ENCODE measurements at regions not wholly inside any gene's neighbourhood (a gene's known extent, or its start where the extent isn't known, plus 50 kb on each side); places are given as distances from the start of the nearest gene placed in this dataset.

- DNase-seq (ENCODE audit: low spot score) = no peak
- in situ Hi-C loops (cut with MboI; ENCODE audit: low pct_unique_long_range_greater_than_20kb, low sequenced_read_pairs, unreplicated experiment) = no loop called here
- TF ChIP-seq CTCF (IDR thresholded peaks at IDR 0.05; ENCODE audit: extremely low read depth, insufficient read depth, missing control alignments) = no peak
Observed at GRCh38 chr2:144834998-144835633, 315.2 kb upstream of the ZEB2 start.

- in situ Hi-C loops (cut with MboI; ENCODE audit: low pct_unique_long_range_greater_than_20kb, low sequenced_read_pairs, unreplicated experiment) = no loop called here
- TF ChIP-seq CTCF (IDR thresholded peaks at IDR 0.05; ENCODE audit: extremely low read depth, insufficient read depth, missing control alignments) = no peak
- DNase-seq (ENCODE audit: low spot score) = no peak
Observed at GRCh38 chr2:144834363-144834762, 314.4 kb upstream of the ZEB2 start.

GRCh38 chr2:144833075-144833637 lies 313.2 kb upstream of the ZEB2 start:
- in situ Hi-C loops (cut with MboI; ENCODE audit: low pct_unique_long_range_greater_than_20kb, low sequenced_read_pairs, unreplicated experiment) = no loop called here
- no peak for TF ChIP-seq CTCF (IDR thresholded peaks at IDR 0.05; ENCODE audit: extremely low read depth, insufficient read depth, missing control alignments)
- no peak for DNase-seq (ENCODE audit: low spot score)

GRCh38 chr2:144832048-144832447 lies 312.1 kb upstream of the ZEB2 start:
- no peak for DNase-seq (ENCODE audit: low spot score)
- in situ Hi-C loops (cut with MboI; ENCODE audit: low pct_unique_long_range_greater_than_20kb, low sequenced_read_pairs, unreplicated experiment) = no loop called here
- TF ChIP-seq CTCF (IDR thresholded peaks at IDR 0.05; ENCODE audit: extremely low read depth, insufficient read depth, missing control alignments) = no peak

GRCh38 chr2:144830543-144830942 lies 310.6 kb upstream of the ZEB2 start:
- no peak for TF ChIP-seq CTCF (IDR thresholded peaks at IDR 0.05; ENCODE audit: extremely low read depth, insufficient read depth, missing control alignments)
- no peak for DNase-seq (ENCODE audit: low spot score)
- in situ Hi-C loops (cut with MboI; ENCODE audit: low pct_unique_long_range_greater_than_20kb, low sequenced_read_pairs, unreplicated experiment) = no loop called here

GRCh38 chr2:144827404-144827803 lies 307.5 kb upstream of the ZEB2 start:
- TF ChIP-seq CTCF (IDR thresholded peaks at IDR 0.05; ENCODE audit: extremely low read depth, insufficient read depth, missing control alignments) = no peak
- in situ Hi-C loops (cut with MboI; ENCODE audit: low pct_unique_long_range_greater_than_20kb, low sequenced_read_pairs, unreplicated experiment) = no loop called here

More at GRCh38 chr2:144827404-144827803, 307.5 kb upstream of the ZEB2 start:
- no peak for DNase-seq (ENCODE audit: low spot score)

Measured in GM13977 (cell line).